ENCODE measurements at regions not wholly inside any gene's neighbourhood (a gene's known extent, or its start where the extent isn't known, plus 50 kb on each side); places are given as distances from the start of the nearest gene placed in this dataset.

GRCh38 chr10:10785627-10786026 is 232.0 kb upstream of the CELF2 start:
- Histone ChIP-seq H3K36me3 (ENCODE audit: control insufficient read depth, insufficient read depth, low read length) (no peaks in the 10 kb centered on the region), H3K9me3 (peaks cover 11% of the 10 kb centered on the region; the same call in 1 of the 2 replicates), H3K4me3 (ENCODE audit: low read depth, low read length) (no peak overlapping the region), H3K27me3 (replicated peaks; ENCODE audit: control insufficient read depth, insufficient read depth, low read length) (no peaks in the 10 kb centered on the region), H3K4me1 (peaks cover 6% of the 10 kb centered on the region)
- ChIA-PET POLR2A (no interaction called here), CTCF (no interaction called here)
- TF ChIP-seq, protein P1, sequence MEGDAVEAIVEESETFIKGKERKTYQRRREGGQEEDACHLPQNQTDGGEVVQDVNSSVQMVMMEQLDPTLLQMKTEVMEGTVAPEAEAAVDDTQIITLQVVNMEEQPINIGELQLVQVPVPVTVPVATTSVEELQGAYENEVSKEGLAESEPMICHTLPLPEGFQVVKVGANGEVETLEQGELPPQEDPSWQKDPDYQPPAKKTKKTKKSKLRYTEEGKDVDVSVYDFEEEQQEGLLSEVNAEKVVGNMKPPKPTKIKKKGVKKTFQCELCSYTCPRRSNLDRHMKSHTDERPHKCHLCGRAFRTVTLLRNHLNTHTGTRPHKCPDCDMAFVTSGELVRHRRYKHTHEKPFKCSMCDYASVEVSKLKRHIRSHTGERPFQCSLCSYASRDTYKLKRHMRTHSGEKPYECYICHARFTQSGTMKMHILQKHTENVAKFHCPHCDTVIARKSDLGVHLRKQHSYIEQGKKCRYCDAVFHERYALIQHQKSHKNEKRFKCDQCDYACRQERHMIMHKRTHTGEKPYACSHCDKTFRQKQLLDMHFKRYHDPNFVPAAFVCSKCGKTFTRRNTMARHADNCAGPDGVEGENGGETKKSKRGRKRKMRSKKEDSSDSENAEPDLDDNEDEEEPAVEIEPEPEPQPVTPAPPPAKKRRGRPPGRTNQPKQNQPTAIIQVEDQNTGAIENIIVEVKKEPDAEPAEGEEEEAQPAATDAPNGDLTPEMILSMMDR (IDR thresholded peaks at IDR 0.05; ENCODE audit: insufficient read depth in 1 of 2, low read depth in 1 of 2, low read length in 1 of 2, severe bottlenecking in 1 of 2, unreplicated experiment in 1 of 2), result no peak
- Mint-ChIP-seq H3K27me3 (ENCODE audit: insufficient read depth, unreplicated experiment) (peaks cover 5% of the 10 kb centered on the region), H3K27ac (ENCODE audit: unreplicated experiment) (no peak overlapping the region), H3K36me3 (ENCODE audit: insufficient read depth, unreplicated experiment) (no peaks in the 10 kb centered on the region), H3K4me1 (ENCODE audit: low read depth, unreplicated experiment) (no peaks in the 10 kb centered on the region), H3K9me3 (ENCODE audit: unreplicated experiment) (no peaks in the 10 kb centered on the region), H3K4me3 (ENCODE audit: unreplicated experiment) (no peak overlapping the region)
- no TSS peak for BruUV-seq (replicated peaks)
- DNase-seq, result no peak
- intact Hi-C loops (cut with micrococcal nuclease; ENCODE audit: unreplicated experiment), result no loop called here

GRCh38 chr10:10786109-10787090 is 231.3 kb upstream of the CELF2 start:
- H3K27me3 ChIP-seq (replicated peaks; ENCODE audit: control insufficient read depth, insufficient read depth, low read length), result no peaks in the 10 kb centered on the region
- H3K27ac Mint-ChIP-seq (ENCODE audit: unreplicated experiment), result no peak overlapping the region
- no peaks in the 10 kb centered on the region for H3K9me3 Mint-ChIP-seq (ENCODE audit: unreplicated experiment)
- ChIA-PET CTCF (no interaction called here), POLR2A (no interaction called here)
- intact Hi-C loops (cut with micrococcal nuclease; ENCODE audit: unreplicated experiment), result no loop called here
- DNase-seq, result no peak
- no peak overlapping the region for H3K4me3 Mint-ChIP-seq (ENCODE audit: unreplicated experiment)
- H3K36me3 ChIP-seq (ENCODE audit: control insufficient read depth, insufficient read depth, low read length), result no peaks in the 10 kb centered on the region
- H3K4me1 ChIP-seq, result peaks cover 6% of the 10 kb centered on the region
- no TSS peak for BruUV-seq (replicated peaks)
- H3K4me1 Mint-ChIP-seq (ENCODE audit: low read depth, unreplicated experiment), result no peaks in the 10 kb centered on the region
- H3K9me3 ChIP-seq, result peaks cover 6% of the 10 kb centered on the region; the same call in 1 of the 2 replicates
- no peaks in the 10 kb centered on the region for H3K36me3 Mint-ChIP-seq (ENCODE audit: insufficient read depth, unreplicated experiment)
- TF ChIP-seq, protein P1 (IDR thresholded peaks at IDR 0.05; ENCODE audit: insufficient read depth in 1 of 2, low read depth in 1 of 2, low read length in 1 of 2, severe bottlenecking in 1 of 2, unreplicated experiment in 1 of 2), result no peak
- H3K4me3 ChIP-seq (ENCODE audit: low read depth, low read length), result no peak overlapping the region
- peaks cover 5% of the 10 kb centered on the region for H3K27me3 Mint-ChIP-seq (ENCODE audit: insufficient read depth, unreplicated experiment)

DNA sequence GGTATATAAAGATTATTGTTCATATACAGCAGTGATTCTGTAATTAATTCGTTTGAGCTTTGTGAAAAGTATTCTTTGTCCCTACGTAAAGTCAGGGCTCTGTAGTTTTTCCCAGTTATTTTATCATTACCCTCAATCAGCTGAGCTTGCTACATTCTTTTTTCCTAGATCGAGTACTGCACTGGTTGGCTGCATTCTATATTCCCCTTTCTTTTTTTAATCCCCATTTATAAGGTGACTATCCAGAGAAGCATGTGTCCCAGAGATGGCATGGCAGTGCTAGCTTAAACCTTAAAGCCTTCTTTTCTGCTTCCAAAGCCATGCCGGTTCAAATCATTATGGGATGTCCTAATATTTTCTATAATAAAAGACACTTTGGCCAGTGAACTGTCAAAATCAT is 230.1 kb upstream of the CELF2 start:
- peaks cover 8% of the 10 kb centered on the region for H3K27me3 Mint-ChIP-seq (ENCODE audit: insufficient read depth, unreplicated experiment)
- no peaks in the 10 kb centered on the region for H3K36me3 Mint-ChIP-seq (ENCODE audit: insufficient read depth, unreplicated experiment)
- Histone ChIP-seq H3K4me3 (ENCODE audit: low read depth, low read length) (no peak overlapping the region), H3K9me3 (peaks cover 5% of the 10 kb centered on the region; the same call in 1 of the 2 replicates), H3K36me3 (ENCODE audit: control insufficient read depth, insufficient read depth, low read length) (no peaks in the 10 kb centered on the region), H3K27me3 (replicated peaks; ENCODE audit: control insufficient read depth, insufficient read depth, low read length) (no peaks in the 10 kb centered on the region), H3K4me1 (peaks cover 6% of the 10 kb centered on the region)
- H3K4me3 Mint-ChIP-seq (ENCODE audit: unreplicated experiment), result no peak overlapping the region
- H3K27ac Mint-ChIP-seq (ENCODE audit: unreplicated experiment), result no peak overlapping the region
- no peaks in the 10 kb centered on the region for H3K9me3 Mint-ChIP-seq (ENCODE audit: unreplicated experiment)
- POLR2A ChIA-PET, result no interaction called here
- CTCF ChIA-PET, result no interaction called here
- no TSS peak for BruUV-seq (replicated peaks)
- intact Hi-C loops (cut with micrococcal nuclease; ENCODE audit: unreplicated experiment), result no loop called here
- H3K4me1 Mint-ChIP-seq (ENCODE audit: low read depth, unreplicated experiment), result no peaks in the 10 kb centered on the region
- TF ChIP-seq, protein P1 (IDR thresholded peaks at IDR 0.05; ENCODE audit: insufficient read depth in 1 of 2, low read depth in 1 of 2, low read length in 1 of 2, severe bottlenecking in 1 of 2, unreplicated experiment in 1 of 2), result no peak
- no peak for DNase-seq
